Gastroesophageal sphincter (tissue), 3 donors: ENCODE measurements at regions not wholly inside any gene's neighbourhood (a gene's known extent, or its start where the extent isn't known, plus 50 kb on each side); places are given as distances from the start of the nearest gene placed in this dataset.

ENCODE experiments used
- EP300 ChIP-seq: sonication (generic); formaldehyde crosslinking; IDR thresholded peaks from one replicate; pipeline ENCODE4 v1.6.1; 2017; ENCODE audit warnings: antibody characterized with exemption, mild to moderate bottlenecking
- POLR2A ChIP-seq, 2 donors: fragments of 450-650 bp; IDR thresholded peaks; one replicate each; pipeline ENCODE4 v1.6.1; 2017; ENCODE audit warnings: antibody characterized with exemption in 2 of 2, mild to moderate bottlenecking in 2 of 2, moderate library complexity in 1 of 2
- POLR2AphosphoS5 ChIP-seq: sonication (generic); formaldehyde crosslinking; IDR thresholded peaks from one replicate; pipeline ENCODE4 v1.6.1; 2017; ENCODE audit warnings: antibody characterized with exemption
- TF ChIP-seq, protein P1 (sequence below), 4 experiments: fragments of 200-600 bp in 2 of 4; fragments of 450-650 bp in 2 of 4; sonication (generic) in 1 of 4; IDR thresholded peaks; one replicate each; pipeline ENCODE4 v1.5.1; 2017 to 2019; ENCODE audit warnings: antibody characterized with exemption in 4 of 4, mild to moderate bottlenecking in 2 of 4, moderate library complexity in 2 of 4

GRCh38 chr4:138399081-138399480, 156.9 kb upstream of the SLC7A11 start:
- TF ChIP-seq, protein P1, sequence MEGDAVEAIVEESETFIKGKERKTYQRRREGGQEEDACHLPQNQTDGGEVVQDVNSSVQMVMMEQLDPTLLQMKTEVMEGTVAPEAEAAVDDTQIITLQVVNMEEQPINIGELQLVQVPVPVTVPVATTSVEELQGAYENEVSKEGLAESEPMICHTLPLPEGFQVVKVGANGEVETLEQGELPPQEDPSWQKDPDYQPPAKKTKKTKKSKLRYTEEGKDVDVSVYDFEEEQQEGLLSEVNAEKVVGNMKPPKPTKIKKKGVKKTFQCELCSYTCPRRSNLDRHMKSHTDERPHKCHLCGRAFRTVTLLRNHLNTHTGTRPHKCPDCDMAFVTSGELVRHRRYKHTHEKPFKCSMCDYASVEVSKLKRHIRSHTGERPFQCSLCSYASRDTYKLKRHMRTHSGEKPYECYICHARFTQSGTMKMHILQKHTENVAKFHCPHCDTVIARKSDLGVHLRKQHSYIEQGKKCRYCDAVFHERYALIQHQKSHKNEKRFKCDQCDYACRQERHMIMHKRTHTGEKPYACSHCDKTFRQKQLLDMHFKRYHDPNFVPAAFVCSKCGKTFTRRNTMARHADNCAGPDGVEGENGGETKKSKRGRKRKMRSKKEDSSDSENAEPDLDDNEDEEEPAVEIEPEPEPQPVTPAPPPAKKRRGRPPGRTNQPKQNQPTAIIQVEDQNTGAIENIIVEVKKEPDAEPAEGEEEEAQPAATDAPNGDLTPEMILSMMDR (IDR thresholded peaks at IDR 0.05), result no peak
- TF ChIP-seq POLR2A (IDR thresholded peaks at IDR 0.05) (no peak), POLR2AphosphoS5 (no peak), EP300 (no peak)
